Brain microvascular endothelial cell (primary cell): ENCODE measurements at regions not wholly inside any gene's neighbourhood (a gene's known extent, or its start where the extent isn't known, plus 50 kb on each side); places are given as distances from the start of the nearest gene placed in this dataset.

Experiments
- DNase-seq: peaks from one replicate; pipeline ENCODE4 v3.0.0-alpha.2; 2020
- H3K27ac ChIP-seq: fragments of 250-450 bp; sonication (Bioruptor Pico); 2 replicates; pipeline ENCODE4 v1.5.1; 2020; ENCODE audit warnings: mild to moderate bottlenecking, moderate library complexity
- H3K27me3 ChIP-seq: fragments of 250-450 bp; sonication (Bioruptor Pico); replicated peaks from 2 replicates; pipeline ENCODE4 v1.5.1; 2020; ENCODE audit warnings: mild to moderate bottlenecking
- H3K36me3 ChIP-seq: fragments of 250-450 bp; sonication (Bioruptor Pico); replicated peaks from 2 replicates; pipeline ENCODE4 v1.5.1; 2020; ENCODE audit warnings: mild to moderate bottlenecking
- H3K4me3 ChIP-seq: 2 replicates; pipeline ENCODE4 v1.5.1; 2011; ENCODE audit warnings: low read depth, mild to moderate bottlenecking, control low read depth, low read length, moderate library complexity
- CTCF ChIP-seq: IDR thresholded peaks from 2 replicates; pipeline ENCODE4 v1.5.1; 2011; ENCODE audit warnings: low read depth, mild to moderate bottlenecking, moderate library complexity, low read length, control low read depth, inconsistent platforms; ENCODE audit errors: missing control alignments
- in situ Hi-C: cut with HindIII; loops from 2 replicates; pipeline ENCODE4 v1.10.0; 2017; ENCODE audit warnings: low sequenced_read_pairs, low pct_ligation_motif_present

- no peak for TF ChIP-seq CTCF
- H3K27ac ChIP-seq: no peak overlapping the region
- H3K36me3 ChIP-seq: no peaks in the 10 kb centered on the region
- in situ Hi-C loops: no loop called here
- no peak for DNase-seq
- H3K27me3 ChIP-seq: peaks cover 5% of the 10 kb centered on the region
- H3K4me3 ChIP-seq: no peak overlapping the region
Observed at GRCh38 chr1:209203533-209203895, 380.0 kb upstream of the CAMK1G start.

GRCh38 chr1:209205039-209205438 lies 378.5 kb upstream of the CAMK1G start:
- no peak for DNase-seq
- no peak overlapping the region for H3K27ac ChIP-seq
- in situ Hi-C loops: no loop called here

DNA sequence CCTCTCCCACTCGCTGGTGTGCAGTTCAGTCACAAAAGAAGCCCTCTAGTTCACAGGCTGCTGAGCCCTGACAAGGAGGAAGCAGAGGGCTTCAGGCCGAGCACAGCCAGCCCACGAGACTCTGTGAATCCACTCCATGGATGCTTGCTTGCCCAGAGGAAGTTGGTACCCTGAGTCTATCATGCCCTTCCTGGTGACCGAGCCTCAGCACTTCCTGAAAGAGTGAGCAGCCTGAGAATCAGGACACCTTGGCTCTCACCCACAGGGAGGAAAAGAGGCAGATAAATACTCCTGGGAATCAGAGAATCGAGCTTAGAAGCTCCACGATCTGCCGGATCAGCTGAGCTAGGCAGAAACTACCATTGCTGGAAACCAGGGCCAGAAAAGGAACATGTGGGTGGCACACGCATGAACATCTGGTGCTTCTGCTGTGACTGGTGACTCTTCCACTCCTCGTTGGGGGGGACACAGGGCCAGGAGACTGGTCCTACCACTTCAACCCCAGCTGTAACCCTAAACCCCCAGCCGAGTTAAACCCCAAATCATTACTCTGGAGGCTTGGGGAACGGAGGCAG lies 376.3 kb upstream of the CAMK1G start:
- H3K27ac ChIP-seq: no peak overlapping the region
- in situ Hi-C loops: no loop called here
- peaks cover 12% of the 10 kb centered on the region for H3K27me3 ChIP-seq
- TF ChIP-seq CTCF: no peak
- H3K36me3 ChIP-seq: no peaks in the 10 kb centered on the region
- no peak overlapping the region for H3K4me3 ChIP-seq
- DNase-seq: no peak

More at GRCh38 chr1:209205039-209205438, 378.5 kb upstream of the CAMK1G start:
- TF ChIP-seq CTCF: no peak
- Histone ChIP-seq H3K36me3 (no peaks in the 10 kb centered on the region), H3K4me3 (no peak overlapping the region), H3K27me3 (peaks cover 12% of the 10 kb centered on the region)

- Histone ChIP-seq H3K27ac (no peak overlapping the region), H3K4me3 (peak overlapping the region; percentile 44), H3K27me3 (peaks cover 12% of the 10 kb centered on the region), H3K36me3 (no peaks in the 10 kb centered on the region)
- peak; percentile 89 for TF ChIP-seq CTCF
- in situ Hi-C loops: no loop called here
- DNase-seq: peak; percentile 66
Observed at GRCh38 chr1:209207701-209208286, 375.7 kb upstream of the CAMK1G start.

DNA sequence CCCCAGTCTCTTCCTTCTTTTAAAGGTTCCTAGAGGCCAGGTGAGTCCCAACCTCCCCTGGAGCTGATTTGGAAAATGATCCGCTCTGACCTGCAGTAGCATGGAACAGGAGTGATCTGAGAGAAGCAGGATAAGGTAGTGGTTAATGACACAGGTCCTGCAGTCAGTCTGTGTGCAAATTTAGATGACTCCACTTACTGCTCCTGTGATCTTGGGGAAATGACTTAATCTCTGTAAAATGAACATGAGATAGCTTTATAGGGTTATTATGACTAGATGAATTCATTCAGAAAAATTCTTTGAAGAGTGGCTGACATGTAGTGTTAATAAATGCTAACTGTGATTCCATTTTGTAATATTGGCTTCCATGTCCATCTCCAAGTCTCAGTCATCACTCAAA lies 374.9 kb upstream of the CAMK1G start:
- H3K27ac ChIP-seq: no peak overlapping the region
- H3K27me3 ChIP-seq: peaks cover 12% of the 10 kb centered on the region
- TF ChIP-seq CTCF: no peak
- in situ Hi-C loops: no loop called here
- H3K36me3 ChIP-seq: no peaks in the 10 kb centered on the region
- no peak for DNase-seq
- H3K4me3 ChIP-seq: no peak overlapping the region

DNA sequence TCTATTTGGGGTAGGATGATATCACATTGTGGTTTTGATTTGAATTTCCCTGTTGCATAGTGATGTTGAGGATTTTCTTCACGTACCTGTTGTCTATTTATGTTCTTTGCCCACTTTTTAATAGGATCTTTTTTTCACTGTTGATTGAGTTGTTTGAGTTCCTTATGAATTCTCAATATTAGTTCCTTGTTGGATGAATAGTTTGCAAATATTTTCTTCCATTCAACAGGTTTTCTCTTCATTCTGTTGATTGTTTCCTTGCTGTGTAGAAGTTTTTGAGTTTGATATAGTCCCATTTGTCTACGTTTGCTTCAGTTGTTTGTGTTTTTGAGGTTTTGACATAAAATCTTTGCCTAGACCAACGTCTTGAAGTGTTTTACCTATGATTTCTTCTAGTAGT lies 369.5 kb upstream of the CAMK1G start:
- in situ Hi-C loops: no loop called here

More for the DNA sequence above, 369.5 kb upstream of the CAMK1G start:
- Histone ChIP-seq H3K27me3 (peaks cover 4% of the 10 kb centered on the region), H3K27ac (no peak overlapping the region), H3K36me3 (no peaks in the 10 kb centered on the region), H3K4me3 (no peak overlapping the region)
- no peak for DNase-seq
- no peak for TF ChIP-seq CTCF
